ENCODE measurements at regions not wholly inside any gene's neighbourhood (a gene's known extent, or its start where the extent isn't known, plus 50 kb on each side); places are given as distances from the start of the nearest gene placed in this dataset.

GRCh38 chr9:85368781-85369180 lies 373.0 kb downstream of the AGTPBP1 start:
- TF ChIP-seq YY1 (IDR thresholded peaks at IDR 0.05; ENCODE audit: insufficient read depth, insufficient read length) (no peak), ZNF274 (IDR thresholded peaks at IDR 0.05; ENCODE audit: low read depth, low read length) (no peak)

Measured in NT2/D1 (cell line).